Skeletal muscle satellite cell (primary cell): ENCODE measurements at regions not wholly inside any gene's neighbourhood (a gene's known extent, or its start where the extent isn't known, plus 50 kb on each side); places are given as distances from the start of the nearest gene placed in this dataset.

Source experiments
- H3K27me3 ChIP-seq: 2 replicates; pipeline ENCODE4 v1.7.0; 2013; ENCODE audit warnings: low read length; ENCODE audit not compliant: control insufficient read depth, insufficient read depth
- H3K36me3 ChIP-seq: 2 replicates; pipeline ENCODE4 v1.7.0; 2013; ENCODE audit warnings: mild to moderate bottlenecking, control low read depth, low read length; ENCODE audit not compliant: insufficient read depth
- H3K4me1 ChIP-seq: 2 replicates; pipeline ENCODE4 v1.7.0; 2013; ENCODE audit warnings: low read length; ENCODE audit not compliant: control insufficient read depth, insufficient read depth
- H3K4me2 ChIP-seq: 2 replicates; pipeline ENCODE4 v1.7.0; 2013; ENCODE audit warnings: mild to moderate bottlenecking, low read length
- H3K4me3 ChIP-seq: 2 replicates; pipeline ENCODE4 v1.7.0; 2013; ENCODE audit warnings: low read length
- H3K9ac ChIP-seq: 2 replicates; pipeline ENCODE4 v1.7.0; 2013; ENCODE audit warnings: mild to moderate bottlenecking, low read depth, low read length, moderate library complexity
- H3K9me3 ChIP-seq: replicated peaks from 2 replicates; pipeline ENCODE4 v1.7.0; 2013; ENCODE audit warnings: mild to moderate bottlenecking, control low read depth, low read length

GRCh38 chr13:85742355-85742754 lies 56.9 kb downstream of the SLITRK6 start:
- Histone ChIP-seq H3K4me1 (no peaks in the 10 kb centered on the region), H3K4me3 (no peak overlapping the region), H3K9ac (no peak overlapping the region), H3K36me3 (no peaks in the 10 kb centered on the region), H3K9me3 (no peaks in the 10 kb centered on the region), H3K4me2 (no peak overlapping the region), H3K27me3 (no peaks in the 10 kb centered on the region)

DNA sequence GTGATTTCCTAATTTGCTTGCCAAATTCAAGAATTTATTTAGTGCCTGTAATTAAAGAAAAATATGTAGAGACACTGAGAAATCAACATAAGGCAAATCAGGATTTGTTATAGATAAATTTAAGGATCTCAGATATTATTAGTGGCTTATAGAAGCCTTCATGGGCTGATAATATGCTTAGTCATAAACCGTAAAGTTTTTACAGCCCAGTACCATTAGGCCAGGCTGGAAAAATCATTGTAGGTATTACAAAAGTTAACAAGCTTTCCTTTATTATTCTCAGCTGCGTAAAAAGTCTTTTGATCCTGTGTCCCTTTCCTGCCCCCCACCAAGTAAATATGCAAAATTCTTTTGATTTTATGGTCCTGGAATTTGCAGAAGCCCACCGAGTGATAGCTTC lies 58.2 kb downstream of the SLITRK6 start:
- no peak overlapping the region for H3K4me2 ChIP-seq
- H3K4me3 ChIP-seq: no peak overlapping the region
- H3K36me3 ChIP-seq: no peaks in the 10 kb centered on the region
- no peak overlapping the region for H3K9ac ChIP-seq
- H3K27me3 ChIP-seq: no peaks in the 10 kb centered on the region
- H3K9me3 ChIP-seq: no peaks in the 10 kb centered on the region
- no peaks in the 10 kb centered on the region for H3K4me1 ChIP-seq

GRCh38 chr13:85738696-85739320 lies 60.4 kb downstream of the SLITRK6 start:
- Histone ChIP-seq H3K9me3 (no peaks in the 10 kb centered on the region), H3K4me3 (no peak overlapping the region), H3K9ac (no peak overlapping the region), H3K27me3 (no peaks in the 10 kb centered on the region), H3K4me1 (no peaks in the 10 kb centered on the region), H3K36me3 (no peaks in the 10 kb centered on the region), H3K4me2 (no peak overlapping the region)

- Histone ChIP-seq H3K4me1 (no peaks in the 10 kb centered on the region), H3K9me3 (no peaks in the 10 kb centered on the region), H3K4me3 (no peak overlapping the region), H3K9ac (no peak overlapping the region), H3K4me2 (no peak overlapping the region), H3K36me3 (no peaks in the 10 kb centered on the region), H3K27me3 (no peaks in the 10 kb centered on the region)
These were observed 61.3 kb downstream of the SLITRK6 start for GRCh38 chr13:85737952-85738351.

DNA sequence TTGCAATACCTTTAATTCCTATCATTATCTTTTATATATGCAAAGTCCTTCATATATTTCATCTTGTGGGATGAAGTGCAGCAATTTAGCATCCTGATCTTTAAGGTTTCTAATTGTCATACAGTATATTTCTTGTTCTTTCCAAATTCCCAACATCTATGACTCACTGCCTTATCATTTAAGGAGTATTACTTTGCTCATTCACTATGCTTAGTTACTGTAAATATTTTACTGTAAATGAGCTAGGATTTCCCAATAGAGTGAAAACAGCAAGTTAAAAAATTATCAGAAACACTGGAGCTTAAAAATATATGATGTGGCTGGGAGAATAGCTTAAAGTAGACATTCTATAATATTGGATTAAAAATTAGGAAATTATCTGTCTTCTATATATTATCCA lies 69.9 kb downstream of the SLITRK6 start:
- Histone ChIP-seq H3K9me3 (no peaks in the 10 kb centered on the region), H3K36me3 (no peaks in the 10 kb centered on the region), H3K4me1 (no peaks in the 10 kb centered on the region), H3K9ac (no peak overlapping the region), H3K4me3 (no peak overlapping the region), H3K27me3 (no peaks in the 10 kb centered on the region), H3K4me2 (no peak overlapping the region)

DNA sequence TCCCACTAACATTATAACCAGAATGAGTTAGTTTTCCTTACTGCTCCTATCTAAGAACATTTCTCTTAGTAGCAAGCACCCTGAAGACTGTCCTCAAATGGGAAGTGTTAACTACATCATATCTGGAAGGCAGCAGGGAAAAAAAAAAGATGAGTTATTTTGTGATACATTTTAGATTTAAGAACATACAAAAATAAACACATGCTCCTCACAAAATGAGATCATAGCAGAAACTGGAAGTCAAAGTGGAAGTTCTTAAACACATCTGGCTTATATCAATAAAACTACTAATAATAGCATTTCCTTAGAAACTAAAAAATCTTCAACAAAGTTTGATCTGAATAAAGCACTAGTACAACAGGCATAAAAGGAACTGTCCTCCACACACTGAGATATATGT lies 70.4 kb downstream of the SLITRK6 start:
- H3K4me2 ChIP-seq: no peak overlapping the region
- no peaks in the 10 kb centered on the region for H3K9me3 ChIP-seq
- H3K9ac ChIP-seq: no peak overlapping the region
- H3K36me3 ChIP-seq: no peaks in the 10 kb centered on the region
- no peaks in the 10 kb centered on the region for H3K4me1 ChIP-seq
- H3K4me3 ChIP-seq: no peak overlapping the region
- H3K27me3 ChIP-seq: no peaks in the 10 kb centered on the region

- no peak overlapping the region for H3K9ac ChIP-seq
- H3K9me3 ChIP-seq: no peaks in the 10 kb centered on the region
- H3K4me1 ChIP-seq: no peaks in the 10 kb centered on the region
- no peak overlapping the region for H3K4me3 ChIP-seq
- H3K36me3 ChIP-seq: no peaks in the 10 kb centered on the region
- no peak overlapping the region for H3K4me2 ChIP-seq
- no peaks in the 10 kb centered on the region for H3K27me3 ChIP-seq
These were observed 73.8 kb downstream of the SLITRK6 start for GRCh38 chr13:85725433-85725832.

DNA sequence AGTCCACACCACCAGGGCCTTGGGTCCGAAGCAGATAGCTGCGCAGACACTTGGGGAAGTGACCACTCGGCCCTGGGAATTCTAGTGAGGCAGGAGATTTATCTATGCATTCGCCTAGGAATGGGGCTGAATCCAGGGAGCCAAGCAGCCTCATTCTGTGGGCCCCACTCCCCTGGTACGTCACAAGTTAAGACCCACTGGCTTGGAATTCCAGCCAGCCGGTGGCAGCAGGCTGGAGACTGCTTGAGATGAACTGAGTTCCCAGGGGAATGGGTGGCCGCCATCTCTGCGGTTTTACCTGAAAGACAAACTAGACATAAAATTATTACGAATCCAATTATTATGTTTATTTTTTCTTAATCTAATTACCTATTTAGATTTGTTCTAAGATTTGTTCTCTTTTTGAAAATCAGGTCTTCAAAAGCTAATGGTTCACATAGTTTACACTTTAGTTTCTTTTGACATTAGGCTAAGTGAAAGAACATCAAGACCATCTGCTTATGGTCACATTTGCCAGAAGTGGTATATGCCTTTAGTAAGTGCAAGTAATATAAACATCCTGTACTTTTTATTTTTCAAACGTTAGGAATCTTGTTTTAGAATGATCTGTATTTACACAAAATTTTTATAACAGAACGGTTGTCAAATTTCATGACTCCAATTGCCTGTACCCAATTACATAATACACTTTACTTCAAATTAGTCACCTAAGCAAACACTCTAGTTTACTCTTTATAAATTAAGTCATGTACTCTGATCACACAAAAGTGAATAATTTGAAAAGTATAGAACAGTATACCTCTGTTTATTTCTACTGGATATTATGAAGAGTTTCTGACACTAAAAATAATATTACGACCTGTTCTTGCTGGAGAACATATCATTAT lies 74.4 kb downstream of the SLITRK6 start:
- Histone ChIP-seq H3K4me3 (no peak overlapping the region), H3K9me3 (no peaks in the 10 kb centered on the region), H3K27me3 (no peaks in the 10 kb centered on the region), H3K4me1 (no peaks in the 10 kb centered on the region), H3K9ac (no peak overlapping the region), H3K36me3 (no peaks in the 10 kb centered on the region), H3K4me2 (no peak overlapping the region)

DNA sequence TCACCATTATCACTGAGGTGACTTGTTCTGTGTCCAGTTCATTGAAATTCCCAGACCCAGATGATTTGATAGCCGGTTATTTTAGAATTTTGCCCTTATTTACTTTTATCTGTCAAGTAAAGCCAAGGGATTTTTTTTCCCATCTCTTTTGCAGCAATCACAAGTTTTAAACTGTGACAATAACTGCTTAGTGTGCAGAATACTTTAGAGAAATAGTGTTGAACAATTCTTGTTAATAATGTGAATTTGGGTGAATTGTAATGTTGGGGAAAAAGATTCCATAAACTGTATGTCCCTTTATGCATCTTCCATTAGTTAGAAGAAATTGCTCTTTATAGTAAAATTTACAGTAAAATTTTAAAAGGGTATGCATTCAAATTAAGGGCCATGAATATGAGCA lies 79.5 kb downstream of the SLITRK6 start:
- no peaks in the 10 kb centered on the region for H3K27me3 ChIP-seq
- no peaks in the 10 kb centered on the region for H3K9me3 ChIP-seq
- no peaks in the 10 kb centered on the region for H3K36me3 ChIP-seq
- no peaks in the 10 kb centered on the region for H3K4me1 ChIP-seq
- H3K4me2 ChIP-seq: no peak overlapping the region
- H3K9ac ChIP-seq: no peak overlapping the region
- H3K4me3 ChIP-seq: no peak overlapping the region

DNA sequence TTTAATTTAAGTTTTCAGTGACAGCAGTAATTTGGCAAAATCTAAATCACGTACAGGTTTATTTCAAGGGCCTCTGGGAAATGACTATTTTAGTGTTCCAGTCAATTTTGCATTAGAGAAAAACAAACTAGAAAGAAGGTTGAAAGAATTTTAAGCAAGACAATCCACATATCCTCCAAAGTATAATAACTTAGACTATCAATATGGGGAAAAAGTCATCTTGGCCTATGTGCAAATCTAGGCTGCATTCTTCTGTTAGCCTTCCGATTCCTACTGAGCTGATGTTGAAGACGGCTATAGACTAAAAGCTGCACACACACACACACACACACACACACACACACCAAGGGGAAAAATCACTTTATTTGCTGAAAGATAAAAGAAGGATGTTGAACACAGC lies 81.3 kb downstream of the SLITRK6 start:
- Histone ChIP-seq H3K4me1 (no peaks in the 10 kb centered on the region), H3K4me3 (no peak overlapping the region), H3K9me3 (no peaks in the 10 kb centered on the region), H3K9ac (no peak overlapping the region), H3K4me2 (no peak overlapping the region), H3K36me3 (no peaks in the 10 kb centered on the region), H3K27me3 (no peaks in the 10 kb centered on the region)

DNA sequence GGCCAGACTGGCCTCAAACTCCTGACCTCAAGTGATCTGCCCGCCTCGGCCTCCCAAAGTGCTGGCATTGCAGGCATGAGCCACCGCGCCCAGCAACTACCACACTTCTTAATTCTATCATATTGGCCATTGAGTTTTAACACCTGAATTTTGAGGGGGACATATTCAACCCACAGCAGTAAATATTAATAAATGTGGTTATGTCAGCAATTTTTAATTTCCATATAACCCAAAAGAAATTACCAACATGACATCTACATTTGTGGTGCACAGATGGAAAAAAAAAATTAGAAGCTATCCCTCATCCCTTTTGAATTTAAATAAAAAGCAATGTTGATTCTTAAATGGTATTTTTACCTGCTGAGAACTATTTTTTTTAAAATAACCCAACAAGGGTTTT lies 88.7 kb downstream of the SLITRK6 start:
- no peak overlapping the region for H3K4me2 ChIP-seq
- H3K4me1 ChIP-seq: no peaks in the 10 kb centered on the region
- no peaks in the 10 kb centered on the region for H3K36me3 ChIP-seq
- no peak overlapping the region for H3K4me3 ChIP-seq
- no peak overlapping the region for H3K9ac ChIP-seq
- H3K27me3 ChIP-seq: no peaks in the 10 kb centered on the region
- H3K9me3 ChIP-seq: peaks cover 5% of the 10 kb centered on the region

DNA sequence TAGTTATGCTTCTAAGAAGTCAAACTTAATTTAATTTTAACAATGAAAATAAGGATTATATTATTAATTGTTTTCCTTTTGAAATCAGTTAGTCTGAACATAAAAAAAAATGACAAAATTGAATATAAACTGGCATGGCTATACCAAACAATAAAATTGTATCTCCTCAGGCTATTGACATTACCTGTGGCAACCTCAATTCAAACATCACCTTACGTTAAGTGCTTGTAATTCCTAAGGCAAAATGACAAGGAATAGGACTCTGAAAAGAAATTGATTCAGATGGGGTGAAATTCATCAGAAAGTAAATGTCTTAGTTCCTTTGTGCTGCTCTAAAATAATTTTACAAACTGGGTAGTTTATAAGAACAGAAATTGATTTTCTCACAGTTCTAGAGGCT lies 89.5 kb downstream of the SLITRK6 start:
- no peaks in the 10 kb centered on the region for H3K27me3 ChIP-seq
- no peaks in the 10 kb centered on the region for H3K36me3 ChIP-seq
- no peaks in the 10 kb centered on the region for H3K4me1 ChIP-seq
- no peak overlapping the region for H3K4me3 ChIP-seq
- H3K9me3 ChIP-seq: peaks cover 5% of the 10 kb centered on the region
- no peak overlapping the region for H3K9ac ChIP-seq
- H3K4me2 ChIP-seq: no peak overlapping the region
